Ovary (tissue), 3 donors: ENCODE measurements at regions not wholly inside any gene's neighbourhood (a gene's known extent, or its start where the extent isn't known, plus 50 kb on each side); places are given as distances from the start of the nearest gene placed in this dataset.

Source experiments
- EP300 ChIP-seq: sonication (generic); formaldehyde crosslinking; IDR thresholded peaks from one replicate; pipeline ENCODE4 v1.6.1; 2017; ENCODE audit warnings: antibody characterized with exemption
- POLR2A ChIP-seq: fragments of 450-650 bp; IDR thresholded peaks from one replicate; pipeline ENCODE4 v1.6.1; 2017; ENCODE audit warnings: antibody characterized with exemption, mild to moderate bottlenecking, moderate library complexity
- TF ChIP-seq, protein P1 (sequence below), 3 donors: fragments of 450-650 bp in 2 of 3; fragments of 200-600 bp in 1 of 3; IDR thresholded peaks; one replicate each; pipeline versions ENCODE4 v1.5.1 to v1.8.0; 2016 to 2022; ENCODE audit warnings: antibody characterized with exemption in 3 of 3, mild to moderate bottlenecking in 1 of 3
- donor health status: DM: no; HTN: no; CAD: no.

DNA sequence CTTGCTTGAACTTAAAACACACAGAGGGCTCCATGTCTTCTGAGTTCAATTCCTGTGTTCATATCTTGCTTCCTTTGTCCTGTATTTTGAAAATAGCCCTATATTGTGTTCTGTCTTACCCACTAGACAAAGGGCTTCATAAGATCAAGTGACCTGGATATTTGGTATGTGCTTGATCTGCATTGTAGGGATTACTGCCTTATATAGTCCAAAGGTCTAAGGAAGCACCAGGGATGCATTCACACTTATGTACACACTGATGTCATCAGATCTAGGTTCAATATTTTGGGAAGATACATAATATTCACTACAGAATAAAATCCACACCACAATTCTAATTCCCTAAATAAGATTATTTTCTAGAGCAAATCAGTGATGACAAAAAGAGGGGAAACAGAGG, 278.0 kb upstream of the KYNU start:
- TF ChIP-seq, protein P1, sequence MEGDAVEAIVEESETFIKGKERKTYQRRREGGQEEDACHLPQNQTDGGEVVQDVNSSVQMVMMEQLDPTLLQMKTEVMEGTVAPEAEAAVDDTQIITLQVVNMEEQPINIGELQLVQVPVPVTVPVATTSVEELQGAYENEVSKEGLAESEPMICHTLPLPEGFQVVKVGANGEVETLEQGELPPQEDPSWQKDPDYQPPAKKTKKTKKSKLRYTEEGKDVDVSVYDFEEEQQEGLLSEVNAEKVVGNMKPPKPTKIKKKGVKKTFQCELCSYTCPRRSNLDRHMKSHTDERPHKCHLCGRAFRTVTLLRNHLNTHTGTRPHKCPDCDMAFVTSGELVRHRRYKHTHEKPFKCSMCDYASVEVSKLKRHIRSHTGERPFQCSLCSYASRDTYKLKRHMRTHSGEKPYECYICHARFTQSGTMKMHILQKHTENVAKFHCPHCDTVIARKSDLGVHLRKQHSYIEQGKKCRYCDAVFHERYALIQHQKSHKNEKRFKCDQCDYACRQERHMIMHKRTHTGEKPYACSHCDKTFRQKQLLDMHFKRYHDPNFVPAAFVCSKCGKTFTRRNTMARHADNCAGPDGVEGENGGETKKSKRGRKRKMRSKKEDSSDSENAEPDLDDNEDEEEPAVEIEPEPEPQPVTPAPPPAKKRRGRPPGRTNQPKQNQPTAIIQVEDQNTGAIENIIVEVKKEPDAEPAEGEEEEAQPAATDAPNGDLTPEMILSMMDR (IDR thresholded peaks at IDR 0.05) = no peak
- TF ChIP-seq POLR2A = no peak
- TF ChIP-seq EP300 = no peak
